ENCODE measurements at regions not wholly inside any gene's neighbourhood (a gene's known extent, or its start where the extent isn't known, plus 50 kb on each side); places are given as distances from the start of the nearest gene placed in this dataset.
A peak's percentile ranks its signal among the peaks of the same experiment; 100 is the strongest.
"Not testable (repeated sequence)": the region's sequence is repeated elsewhere in the genome, so short reads cannot be mapped to it uniquely, and the experiment has no call there.

- peak; percentile 5 for DNase-seq (ENCODE audit: low read depth)
- H3K4me3 ChIP-seq (ENCODE audit: low read depth, low read length), result no peak overlapping the region
- no peak for TF ChIP-seq MAX (IDR thresholded peaks at IDR 0.05; ENCODE audit: low read depth, low read length)
- TF ChIP-seq MYC (IDR thresholded peaks at IDR 0.05; ENCODE audit: low read depth, low read length), result no peak
- no peak for TF ChIP-seq CTCF (IDR thresholded peaks at IDR 0.05; ENCODE audit: low read depth, low read length)
- no peak for TF ChIP-seq POLR2A (IDR thresholded peaks at IDR 0.05; ENCODE audit: extremely low read depth, insufficient read length)
Observed at GRCh38 chr5:86565197-86565789, 52.4 kb upstream of the COX7C start.

GRCh38 chr5:86566030-86566429, 51.7 kb upstream of the COX7C start:
- H3K4me3 ChIP-seq (ENCODE audit: low read depth, low read length); DNase-seq (ENCODE audit: low read depth): not testable (repeated sequence)

Data from NB4 (cell line).